ENCODE measurements at regions not wholly inside any gene's neighbourhood (a gene's known extent, or its start where the extent isn't known, plus 50 kb on each side); places are given as distances from the start of the nearest gene placed in this dataset.

DNA sequence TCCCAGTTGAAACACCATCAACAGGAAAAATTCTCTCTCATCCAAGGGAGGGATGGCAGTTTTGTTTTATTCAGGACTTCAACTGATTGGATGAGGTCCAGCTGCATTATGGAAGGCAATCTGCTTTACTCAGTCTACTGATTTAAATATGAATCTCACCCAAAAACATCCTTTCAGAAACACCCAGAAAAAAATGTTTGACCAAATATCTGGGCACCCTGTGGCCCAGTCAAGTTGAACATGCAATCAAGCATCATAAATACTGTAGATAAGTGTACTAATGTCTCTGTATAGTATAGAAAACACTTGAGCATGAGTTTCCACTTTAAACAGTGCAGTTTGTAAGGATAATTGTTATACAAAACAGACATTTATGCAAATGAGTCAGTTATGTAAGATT, 753.2 kb downstream of the ARAP2 start:
- H3K27ac Mint-ChIP-seq = no peak overlapping the region
- no peaks in the 10 kb centered on the region for H3K36me3 Mint-ChIP-seq (ENCODE audit: low read depth)
- intact Hi-C loops (cut with micrococcal nuclease) = no loop called here

DNA sequence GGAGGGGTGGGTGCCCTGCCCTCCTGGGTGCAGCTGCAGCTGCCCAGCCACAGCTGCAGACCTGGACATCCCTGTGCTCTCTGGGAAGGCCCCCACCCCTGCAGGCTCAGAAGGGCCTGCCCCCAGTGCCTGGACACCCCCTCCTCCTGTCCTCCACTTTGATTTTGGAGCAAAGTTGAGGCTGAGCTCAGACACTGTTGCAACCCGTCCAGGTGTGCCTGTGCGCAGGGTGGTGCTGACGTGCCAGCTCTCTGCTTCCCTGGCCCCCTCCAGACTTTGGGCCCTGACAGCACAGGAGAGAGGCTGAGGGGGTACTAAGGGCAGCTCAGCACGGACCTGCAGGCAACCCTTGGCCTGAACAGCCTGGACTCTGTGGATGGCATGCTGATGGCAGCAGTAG, 750.3 kb downstream of the ARAP2 start:
- H3K27me3 Mint-ChIP-seq = no peaks in the 10 kb centered on the region
- TF ChIP-seq, protein P1, sequence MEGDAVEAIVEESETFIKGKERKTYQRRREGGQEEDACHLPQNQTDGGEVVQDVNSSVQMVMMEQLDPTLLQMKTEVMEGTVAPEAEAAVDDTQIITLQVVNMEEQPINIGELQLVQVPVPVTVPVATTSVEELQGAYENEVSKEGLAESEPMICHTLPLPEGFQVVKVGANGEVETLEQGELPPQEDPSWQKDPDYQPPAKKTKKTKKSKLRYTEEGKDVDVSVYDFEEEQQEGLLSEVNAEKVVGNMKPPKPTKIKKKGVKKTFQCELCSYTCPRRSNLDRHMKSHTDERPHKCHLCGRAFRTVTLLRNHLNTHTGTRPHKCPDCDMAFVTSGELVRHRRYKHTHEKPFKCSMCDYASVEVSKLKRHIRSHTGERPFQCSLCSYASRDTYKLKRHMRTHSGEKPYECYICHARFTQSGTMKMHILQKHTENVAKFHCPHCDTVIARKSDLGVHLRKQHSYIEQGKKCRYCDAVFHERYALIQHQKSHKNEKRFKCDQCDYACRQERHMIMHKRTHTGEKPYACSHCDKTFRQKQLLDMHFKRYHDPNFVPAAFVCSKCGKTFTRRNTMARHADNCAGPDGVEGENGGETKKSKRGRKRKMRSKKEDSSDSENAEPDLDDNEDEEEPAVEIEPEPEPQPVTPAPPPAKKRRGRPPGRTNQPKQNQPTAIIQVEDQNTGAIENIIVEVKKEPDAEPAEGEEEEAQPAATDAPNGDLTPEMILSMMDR (IDR thresholded peaks at IDR 0.05) = no peak
- DNase-seq = no peak
- H3K27ac Mint-ChIP-seq = no peak overlapping the region
- no peaks in the 10 kb centered on the region for H3K4me1 Mint-ChIP-seq
- no peaks in the 10 kb centered on the region for H3K36me3 Mint-ChIP-seq (ENCODE audit: low read depth)
- intact Hi-C loops (cut with micrococcal nuclease) = no loop called here
- ChIA-PET POLR2A (no interaction called here), CTCF (no interaction called here)
- no peak overlapping the region for H3K4me3 Mint-ChIP-seq
- peaks cover 9% of the 10 kb centered on the region for H3K9me3 Mint-ChIP-seq
- no peak for ATAC-seq (ENCODE audit: low read depth)

More for the DNA sequence above, 753.2 kb downstream of the ARAP2 start:
- Mint-ChIP-seq H3K4me3 (no peak overlapping the region), H3K27me3 (no peaks in the 10 kb centered on the region), H3K4me1 (no peaks in the 10 kb centered on the region), H3K9me3 (peaks cover 4% of the 10 kb centered on the region)
- no peak for DNase-seq
- CTCF ChIA-PET = no interaction called here
- POLR2A ChIA-PET = no interaction called here
- TF ChIP-seq, protein P1 (IDR thresholded peaks at IDR 0.05) = no peak
- no peak for ATAC-seq (ENCODE audit: low read depth)

DNA sequence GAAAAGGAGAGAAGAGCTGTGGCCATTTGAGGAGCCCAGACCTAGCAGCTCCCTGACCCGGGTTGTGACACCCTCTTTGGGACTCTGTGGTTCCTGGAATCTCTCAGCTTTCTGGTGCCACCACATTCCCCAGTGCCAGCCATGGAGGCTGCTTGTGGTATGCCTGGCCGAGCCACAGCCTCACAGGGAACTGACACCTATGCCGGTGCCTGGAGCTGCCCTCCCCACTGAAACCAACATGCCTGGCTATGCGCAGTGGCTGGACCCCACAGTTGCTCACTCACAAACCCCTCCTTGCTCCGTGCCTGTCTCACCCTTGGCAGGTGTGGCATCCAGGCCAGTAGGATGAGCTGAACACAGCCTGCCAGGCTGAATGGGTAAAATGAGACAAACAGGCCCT, 749.4 kb downstream of the ARAP2 start:
- Mint-ChIP-seq H3K4me3 (no peak overlapping the region), H3K4me1 (no peaks in the 10 kb centered on the region), H3K27ac (no peak overlapping the region), H3K36me3 (ENCODE audit: low read depth) (no peaks in the 10 kb centered on the region), H3K9me3 (peaks cover 9% of the 10 kb centered on the region), H3K27me3 (no peaks in the 10 kb centered on the region)
- TF ChIP-seq, protein P1 (IDR thresholded peaks at IDR 0.05) = no peak
- DNase-seq = no peak
- intact Hi-C loops (cut with micrococcal nuclease) = no loop called here
- ChIA-PET CTCF (no interaction called here), POLR2A (no interaction called here)
- ATAC-seq (ENCODE audit: low read depth) = no peak

DNA sequence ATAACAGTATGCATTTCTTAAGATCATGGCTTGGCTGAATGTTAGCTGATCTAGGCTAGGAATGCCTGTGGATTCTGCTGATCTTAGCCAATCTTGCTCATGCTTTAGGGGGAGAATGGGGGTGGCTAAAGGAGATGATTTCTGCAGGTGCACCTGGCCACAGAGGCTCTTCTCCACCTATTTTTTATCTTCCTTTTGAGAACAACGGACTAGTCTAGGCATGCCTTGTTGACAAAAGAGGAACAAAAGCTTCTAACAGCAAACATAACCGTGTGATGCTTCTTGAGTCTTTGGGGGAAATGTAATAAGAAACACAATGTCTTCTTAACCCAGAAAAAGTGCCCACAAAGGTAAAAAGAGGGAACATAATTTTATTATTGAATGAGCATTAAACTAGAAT, 743.5 kb downstream of the ARAP2 start:
- DNase-seq = no peak
- Mint-ChIP-seq H3K4me3 (no peak overlapping the region), H3K9me3 (peaks cover 10% of the 10 kb centered on the region), H3K36me3 (ENCODE audit: low read depth) (no peaks in the 10 kb centered on the region), H3K27ac (no peak overlapping the region), H3K27me3 (no peaks in the 10 kb centered on the region), H3K4me1 (no peaks in the 10 kb centered on the region)
- ChIA-PET POLR2A (no interaction called here), CTCF (no interaction called here)
- intact Hi-C loops (cut with micrococcal nuclease) = no loop called here
- TF ChIP-seq, protein P1 (IDR thresholded peaks at IDR 0.05) = no peak
- ATAC-seq (ENCODE audit: low read depth) = no peak

DNA sequence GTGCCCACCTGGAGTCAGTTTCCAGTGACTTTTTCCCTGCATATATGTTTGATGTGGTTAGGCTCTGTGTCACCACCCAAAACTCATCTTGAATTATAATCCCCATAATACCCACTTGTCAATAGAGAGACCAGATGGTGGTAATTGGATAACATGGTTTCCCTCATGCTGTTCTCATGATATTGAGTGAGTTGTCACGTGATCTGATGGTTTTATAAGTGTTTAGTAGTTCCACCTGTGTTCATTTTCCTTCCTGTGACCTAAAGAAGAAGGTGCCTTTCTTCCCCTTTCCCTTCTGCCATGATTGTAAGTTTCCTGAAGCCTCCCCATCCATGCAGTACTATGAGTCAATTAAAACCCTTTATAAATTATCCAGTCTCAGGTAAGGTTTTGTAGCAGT, 740.9 kb downstream of the ARAP2 start:
- ChIA-PET CTCF (no interaction called here), POLR2A (no interaction called here)
- no peak for DNase-seq
- Mint-ChIP-seq H3K4me3 (no peak overlapping the region), H3K9me3 (peaks cover 5% of the 10 kb centered on the region), H3K27ac (no peak overlapping the region), H3K27me3 (no peaks in the 10 kb centered on the region), H3K4me1 (no peaks in the 10 kb centered on the region), H3K36me3 (ENCODE audit: low read depth) (no peaks in the 10 kb centered on the region)
- no peak for ATAC-seq (ENCODE audit: low read depth)
- TF ChIP-seq, protein P1 (IDR thresholded peaks at IDR 0.05) = no peak
- intact Hi-C loops (cut with micrococcal nuclease) = no loop called here

All from activated B cell treated with CpG ODN at 0.5 μM for 24 hours (primary cell).